CD14-positive monocyte (primary cell): ENCODE measurements at regions not wholly inside any gene's neighbourhood (a gene's known extent, or its start where the extent isn't known, plus 50 kb on each side); places are given as distances from the start of the nearest gene placed in this dataset.
A peak's percentile ranks its signal among the peaks of the same experiment; 100 is the strongest.

Source experiments
- DNase-seq, 3 donors: peaks; one replicate each; pipeline ENCODE4 v3.0.0-alpha.2; 2011 to 2022
- H2AFZ ChIP-seq: 2 replicates; pipeline ENCODE4 v1.6.0; 2012; ENCODE audit warnings: mild to moderate bottlenecking, low read depth, low read length, inconsistent platforms; ENCODE audit not compliant: insufficient read depth, poor library complexity, severe bottlenecking
- H3K27ac ChIP-seq, 2 donors: 1 replicate in 1 of 2; 2 replicates in 1 of 2; pipeline ENCODE4 v1.5.1; 2012 to 2013; ENCODE audit warnings: low read length in 2 of 2, control low read depth in 1 of 2, inconsistent platforms in 1 of 2, low read depth in 1 of 2, mild to moderate bottlenecking in 1 of 2
- H3K27me3 ChIP-seq, 2 donors: one replicate each; pipeline versions ENCODE4 v1.6.0 to v1.6.1; 2011 to 2013; ENCODE audit warnings: low read length in 2 of 2; ENCODE audit not compliant: control insufficient read depth in 2 of 2, insufficient read depth in 2 of 2
- H3K36me3 ChIP-seq, 2 donors: replicated peaks in 1 of 2; 1 replicate in 1 of 2; 2 replicates in 1 of 2; pipeline versions ENCODE4 v1.5.1 to v1.6.1; 2012 to 2013; ENCODE audit warnings: low read length in 2 of 2, control low read depth in 1 of 2, inconsistent platforms in 1 of 2, mild to moderate bottlenecking in 1 of 2; ENCODE audit not compliant: insufficient read depth in 2 of 2, control insufficient read depth in 1 of 2
- H3K4me1 ChIP-seq, 2 donors: 1 replicate in 1 of 2; 2 replicates in 1 of 2; pipeline versions ENCODE4 v1.5.1 to v1.6.1; 2012 to 2013; ENCODE audit warnings: low read length in 2 of 2, control low read depth in 1 of 2, inconsistent platforms in 1 of 2, mild to moderate bottlenecking in 1 of 2, moderate library complexity in 1 of 2; ENCODE audit not compliant: insufficient read depth in 2 of 2, control insufficient read depth in 1 of 2
- H3K4me2 ChIP-seq: replicated peaks from 2 replicates; pipeline ENCODE3; 2012; ENCODE audit warnings: low read length, moderate library complexity, mild to moderate bottlenecking; ENCODE audit not compliant: poor library complexity, severe bottlenecking; ENCODE audit errors: extremely low read depth
- H3K4me3 ChIP-seq, 3 experiments: fragments of 200-600 bp in 1 of 3; sonication (generic) in 1 of 3; replicated peaks in 1 of 3; 1 replicate in 2 of 3; 2 replicates in 1 of 3; pipeline ENCODE4 v1.5.1; 2011 to 2013; ENCODE audit warnings: low read length in 3 of 3, mild to moderate bottlenecking in 3 of 3, control low read depth in 2 of 3, low read depth in 2 of 3, inconsistent platforms in 1 of 3, moderate library complexity in 1 of 3
- H3K79me2 ChIP-seq: 2 replicates; pipeline ENCODE4 v1.6.0; 2012; ENCODE audit warnings: mild to moderate bottlenecking, control low read depth, inconsistent platforms, low read length, moderate library complexity; ENCODE audit not compliant: insufficient read depth
- H3K9ac ChIP-seq: 2 replicates; pipeline ENCODE4 v1.6.0; 2017; ENCODE audit warnings: low read length, mild to moderate bottlenecking; ENCODE audit not compliant: insufficient read depth, poor library complexity, severe bottlenecking
- H3K9me3 ChIP-seq, 2 donors: replicated peaks in 1 of 2; 1 replicate in 1 of 2; 2 replicates in 1 of 2; pipeline versions ENCODE4 v1.5.1 to v1.6.1; 2012 to 2013; ENCODE audit warnings: low read length in 2 of 2, control low read depth in 1 of 2; ENCODE audit not compliant: control insufficient read depth in 1 of 2, insufficient read depth in 1 of 2
- H4K20me1 ChIP-seq: 2 replicates; pipeline ENCODE4 v1.6.0; 2012; ENCODE audit warnings: mild to moderate bottlenecking, low read length, control low read depth, moderate library complexity; ENCODE audit not compliant: insufficient read depth
- H3K27ac Mint-ChIP-seq, 7 donors: one replicate each; pipeline ENCODE4 v1.8.0; 2020; ENCODE audit warnings: mild to moderate bottlenecking in 7 of 7, mixed read lengths in 7 of 7, moderate library complexity in 6 of 7, inconsistent platforms in 2 of 7
- H3K27me3 Mint-ChIP-seq, 3 donors: one replicate each; pipeline ENCODE4 v1.8.0; 2021 to 2022; ENCODE audit warnings: low read depth in 3 of 3, mild to moderate bottlenecking in 3 of 3, mixed read lengths in 3 of 3, moderate library complexity in 3 of 3, inconsistent platforms in 1 of 3
- H3K36me3 Mint-ChIP-seq, 2 donors: one replicate each; pipeline ENCODE4 v1.8.0; 2020; ENCODE audit warnings: mixed read lengths in 2 of 2, inconsistent platforms in 1 of 2, mild to moderate bottlenecking in 1 of 2
- H3K4me1 Mint-ChIP-seq: one replicate; pipeline ENCODE4 v1.8.0; 2020; ENCODE audit warnings: mild to moderate bottlenecking, mixed read lengths
- H3K4me3 Mint-ChIP-seq, 2 donors: one replicate each; pipeline ENCODE4 v1.8.0; 2020; ENCODE audit warnings: mild to moderate bottlenecking in 2 of 2, mixed read lengths in 2 of 2, moderate library complexity in 1 of 2
- H3K9me3 Mint-ChIP-seq, 7 donors: one replicate each; pipeline ENCODE4 v1.8.0; 2020 to 2022; ENCODE audit warnings: mixed read lengths in 7 of 7, mild to moderate bottlenecking in 6 of 7, moderate library complexity in 6 of 7, inconsistent platforms in 2 of 7
- CTCF ChIP-seq: fragments of 200-600 bp; IDR thresholded peaks from one replicate; pipeline ENCODE4 v1.8.0; 2022; ENCODE audit warnings: antibody characterized with exemption, mild to moderate bottlenecking
- WGBS: methylation state at CpG from one replicate; pipeline ENCODE4 v1.1.5; 2013; ENCODE audit warnings: missing lambda C conversion rate; ENCODE audit not compliant: insufficient coverage; 5-methylcytosine and 5-hydroxymethylcytosine counted together
- intact Hi-C, 2 donors: fragments of 100-400 bp; cut with micrococcal nuclease; formaldehyde crosslinking; loops; one replicate each; pipeline versions ENCODE4 v1.15.0 to v1.15.1; 2023

- H3K36me3 Mint-ChIP-seq: no peaks in the 10 kb centered on the region
Observed at GRCh38 chr17:77706938-77707337, 251.6 kb upstream of the TNRC6C start.

GRCh38 chr17:77707546-77707945 is 251.0 kb upstream of the TNRC6C start:
- Mint-ChIP-seq H3K27me3 (peaks cover 1 to 8% (median 5%) of the 10 kb centered on the region in 3 donors), H3K4me1 (no peaks in the 10 kb centered on the region), H3K36me3 (no peaks in the 10 kb centered on the region), H3K4me3 (no peak overlapping the region), H3K9me3 (peaks cover 20 to 47% (median 40%) of the 10 kb centered on the region in 7 donors), H3K27ac (peak overlapping the region in 1 of 7 donors; percentile 73)
- TF ChIP-seq CTCF: no peak
- Histone ChIP-seq H3K27ac (no peak overlapping the region), H2AFZ (no peak overlapping the region), H3K27me3 (no peaks in the 10 kb centered on the region), H3K9ac (no peak overlapping the region), H3K79me2 (no peaks in the 10 kb centered on the region), H3K9me3 (peaks cover 22 to 27% of the 10 kb centered on the region in 2 donors), H3K4me1 (no peaks in the 10 kb centered on the region), H3K36me3 (no peaks in the 10 kb centered on the region), H4K20me1 (no peaks in the 10 kb centered on the region), H3K4me2 (no peak overlapping the region), H3K4me3 (no peak overlapping the region)
- no peak for DNase-seq
- intact Hi-C loops: no loop called here
- WGBS: 90% methylated on average over 3 of the region's 4 CpGs

More at GRCh38 chr17:77706938-77707337, 251.6 kb upstream of the TNRC6C start:
- no peak for TF ChIP-seq CTCF
- Histone ChIP-seq H2AFZ (no peak overlapping the region), H4K20me1 (no peaks in the 10 kb centered on the region), H3K9me3 (peaks cover 28 to 34% of the 10 kb centered on the region in 2 donors), H3K4me2 (no peak overlapping the region), H3K4me3 (no peak overlapping the region), H3K9ac (no peak overlapping the region), H3K4me1 (no peaks in the 10 kb centered on the region), H3K79me2 (no peaks in the 10 kb centered on the region), H3K36me3 (no peaks in the 10 kb centered on the region), H3K27me3 (no peaks in the 10 kb centered on the region), H3K27ac (no peak overlapping the region)
- H3K27ac Mint-ChIP-seq: no peak overlapping the region
- 86% methylated on average over 4 of the region's 6 CpGs for WGBS
- H3K9me3 Mint-ChIP-seq: peaks cover 25 to 54% (median 46%) of the 10 kb centered on the region in 7 donors
- DNase-seq: no peak
- intact Hi-C loops: no loop called here
- H3K4me3 Mint-ChIP-seq: no peak overlapping the region
- no peaks in the 10 kb centered on the region for H3K4me1 Mint-ChIP-seq
- peaks cover 1 to 10% (median 5%) of the 10 kb centered on the region in 3 donors for H3K27me3 Mint-ChIP-seq
